Activated T-helper 2 cell treated with anti-CD3 and anti-CD28 coated beads, Interferon-gamma antibody, Interleukin-2, Interleukin-4, amounts not matched to agents 10 μg/mL and 5 μg/mL and 100 μg/mL, durations not matched to agents 14 hours and 24 hours and 36 hours (primary cell): ENCODE measurements at regions not wholly inside any gene's neighbourhood (a gene's known extent, or its start where the extent isn't known, plus 50 kb on each side); places are given as distances from the start of the nearest gene placed in this dataset.
"Not testable (repeated sequence)": the region's sequence is repeated elsewhere in the genome, so short reads cannot be mapped to it uniquely, and the experiment has no call there.

Source experiments
- DNase-seq: peaks from one replicate; pipeline ENCODE4 v3.0.0; 2021; ENCODE audit warnings: low spot score
- H3K27ac Mint-ChIP-seq: one replicate; pipeline ENCODE4 v1.8.0; 2021; ENCODE audit warnings: mixed read lengths
- H3K27me3 Mint-ChIP-seq: one replicate; pipeline ENCODE4 v1.8.0; 2021; ENCODE audit warnings: low read depth, mixed read lengths
- H3K36me3 Mint-ChIP-seq: one replicate; pipeline ENCODE4 v1.8.0; 2021; ENCODE audit warnings: low read depth, mixed read lengths
- H3K4me1 Mint-ChIP-seq: one replicate; pipeline ENCODE4 v1.8.0; 2021; ENCODE audit warnings: low read depth, mixed read lengths
- H3K4me3 Mint-ChIP-seq: one replicate; pipeline ENCODE4 v1.8.0; 2021; ENCODE audit warnings: low read depth, mild to moderate bottlenecking, moderate library complexity, mixed read lengths
- H3K9me3 Mint-ChIP-seq: one replicate; pipeline ENCODE4 v1.8.0; 2021; ENCODE audit warnings: mixed read lengths
- intact Hi-C: fragments of 100-400 bp; cut with micrococcal nuclease; formaldehyde crosslinking; loops from one replicate; pipeline ENCODE4 v1.15.1; 2023

DNA sequence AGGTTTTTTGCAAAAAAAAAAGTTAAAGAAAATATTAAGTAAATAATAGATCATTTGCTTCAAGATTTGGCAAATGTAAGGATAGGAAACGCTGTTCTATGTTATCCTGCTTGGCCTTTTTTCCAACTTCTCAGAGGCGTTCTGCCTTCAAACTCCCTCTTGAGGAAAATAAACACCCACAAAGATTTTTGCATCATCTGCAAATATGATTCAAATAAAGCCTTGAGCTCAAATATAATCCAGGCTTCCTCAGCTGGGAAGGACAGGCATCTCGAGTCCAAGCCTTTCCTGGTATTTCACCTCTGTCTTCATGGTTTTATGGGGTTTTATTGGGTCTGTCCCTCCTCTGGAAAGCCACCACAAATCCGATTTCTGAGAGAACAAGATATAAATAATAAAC lies 67.7 kb upstream of the PTPN1 start:
- Mint-ChIP-seq H3K4me1 (peaks cover 36% of the 10 kb centered on the region), H3K9me3 (no peaks in the 10 kb centered on the region), H3K4me3 (no peak overlapping the region), H3K36me3 (no peaks in the 10 kb centered on the region), H3K27ac (no peak overlapping the region), H3K27me3 (peaks cover 5% of the 10 kb centered on the region)
- intact Hi-C loops = no loop called here
- no peak for DNase-seq

DNA sequence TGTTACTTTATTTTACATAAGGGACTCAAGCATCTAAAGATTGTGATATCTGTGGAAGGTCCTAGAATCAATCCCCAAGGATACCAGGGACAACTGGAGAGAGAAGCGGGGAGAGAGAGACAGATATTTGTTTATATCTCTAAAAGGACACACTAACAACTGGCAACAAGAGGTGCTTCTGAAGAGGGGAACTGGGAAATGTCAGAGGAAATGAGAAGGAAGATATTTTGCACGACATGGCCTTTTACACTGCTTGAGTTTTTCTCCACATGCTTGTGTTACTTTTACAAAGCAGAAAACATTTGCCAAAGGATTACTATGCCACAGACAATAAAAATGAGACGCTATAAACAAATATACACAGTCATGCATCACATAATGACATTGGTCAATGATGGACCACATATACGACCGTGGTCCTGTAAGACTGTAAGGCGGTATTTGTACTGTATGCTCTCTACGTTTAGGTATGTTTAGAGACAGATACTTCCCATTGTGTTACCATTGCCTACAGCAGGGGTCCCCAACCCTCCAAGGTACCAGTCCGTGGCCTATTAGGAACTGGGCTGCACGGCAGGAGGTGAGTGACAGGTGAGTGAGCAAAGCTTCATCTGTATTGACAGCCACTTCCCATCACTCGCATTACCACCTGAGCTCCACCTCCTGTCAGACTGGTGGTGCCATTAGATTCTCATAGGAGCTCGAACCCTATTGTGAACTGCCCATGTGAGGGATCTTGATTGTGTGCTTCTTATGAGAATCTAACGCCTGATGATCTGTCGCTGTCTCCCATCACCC lies 64.6 kb upstream of the PTPN1 start:
- Mint-ChIP-seq H3K27me3 (peaks cover 12% of the 10 kb centered on the region), H3K9me3 (no peaks in the 10 kb centered on the region), H3K36me3 (no peaks in the 10 kb centered on the region), H3K27ac (no peak overlapping the region), H3K4me1 (peaks cover 27% of the 10 kb centered on the region), H3K4me3 (no peak overlapping the region)
- no peak for DNase-seq
- intact Hi-C loops = no loop called here

DNA sequence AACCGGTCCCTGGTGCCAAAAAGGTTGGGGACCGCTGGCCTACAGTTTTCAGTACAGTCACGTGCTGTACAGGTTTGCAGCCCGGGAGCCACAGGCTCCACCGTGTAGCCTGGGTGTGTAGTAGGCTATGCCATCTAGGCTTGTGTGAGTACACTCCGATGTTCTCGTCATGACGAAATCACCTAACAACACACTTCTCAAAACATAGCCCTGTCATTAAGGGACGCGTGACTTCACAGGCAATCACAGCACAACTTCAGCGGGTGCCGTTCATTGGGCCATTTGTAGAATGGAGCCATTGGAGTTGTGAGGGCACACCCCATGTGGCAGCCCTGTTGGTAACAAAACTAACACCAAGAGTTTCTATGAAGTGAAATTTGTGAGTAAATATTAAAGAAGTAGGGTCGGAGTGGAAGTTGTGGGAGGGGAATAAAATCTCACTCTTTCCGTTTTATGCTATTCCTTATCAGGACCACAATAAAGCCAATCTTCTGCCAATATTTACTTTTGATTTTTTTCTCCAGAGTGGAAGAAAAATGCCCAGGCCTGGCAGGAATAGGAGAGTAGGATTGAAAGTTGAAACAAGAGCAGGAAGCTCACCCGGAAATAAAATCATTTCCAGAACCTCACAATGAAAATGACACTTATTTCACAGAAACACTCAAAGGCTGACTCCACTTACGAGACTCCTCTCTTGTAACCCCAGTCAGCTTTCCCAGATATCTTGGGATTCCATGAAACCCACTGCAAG lies 63.7 kb upstream of the PTPN1 start:
- Mint-ChIP-seq H3K9me3 (no peaks in the 10 kb centered on the region), H3K36me3 (no peaks in the 10 kb centered on the region), H3K4me1 (peaks cover 24% of the 10 kb centered on the region), H3K4me3 (no peak overlapping the region), H3K27ac (no peak overlapping the region), H3K27me3 (peaks cover 15% of the 10 kb centered on the region)
- intact Hi-C loops = no loop called here
- DNase-seq = no peak

DNA sequence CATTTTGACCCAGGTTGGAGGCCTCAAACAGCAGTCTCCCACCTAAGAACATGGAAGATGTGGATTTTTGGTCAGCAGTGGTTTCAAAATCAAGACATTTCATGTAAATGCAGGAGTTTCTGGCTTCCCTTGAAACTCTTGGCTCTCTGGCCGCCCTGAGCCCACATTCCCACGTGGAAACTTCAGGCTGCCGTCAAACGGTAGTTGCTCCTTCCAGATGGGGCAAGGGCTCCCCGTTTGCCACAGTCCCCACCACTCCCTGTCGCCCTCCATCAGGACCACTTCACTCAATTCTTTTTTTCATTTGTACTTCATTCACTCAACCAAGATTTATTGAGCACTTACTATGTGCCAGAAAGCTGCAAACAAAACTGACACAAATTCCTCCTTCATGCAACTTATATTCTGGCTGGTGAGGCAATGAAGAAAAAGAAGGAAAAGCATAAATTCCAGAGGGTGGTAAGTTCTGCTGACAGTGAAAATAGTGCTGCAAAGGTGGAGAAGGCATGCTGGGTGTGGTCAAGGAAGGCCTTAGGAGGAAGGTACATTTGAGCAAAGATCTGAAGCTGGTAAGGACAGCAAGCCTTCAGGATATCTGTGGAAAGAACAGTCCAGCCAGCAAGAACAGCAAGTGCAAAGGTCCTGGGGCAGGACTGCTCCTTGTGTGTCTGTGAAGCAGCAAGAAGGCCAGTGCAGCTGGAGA lies 62.9 kb upstream of the PTPN1 start:
- intact Hi-C loops = no loop called here
- no peaks in the 10 kb centered on the region for H3K36me3 Mint-ChIP-seq
- no peaks in the 10 kb centered on the region for H3K9me3 Mint-ChIP-seq
- no peak overlapping the region for H3K27ac Mint-ChIP-seq
- H3K4me3 Mint-ChIP-seq = no peak overlapping the region
- H3K27me3 Mint-ChIP-seq = peaks cover 19% of the 10 kb centered on the region
- DNase-seq = no peak
- peaks cover 24% of the 10 kb centered on the region for H3K4me1 Mint-ChIP-seq

DNA sequence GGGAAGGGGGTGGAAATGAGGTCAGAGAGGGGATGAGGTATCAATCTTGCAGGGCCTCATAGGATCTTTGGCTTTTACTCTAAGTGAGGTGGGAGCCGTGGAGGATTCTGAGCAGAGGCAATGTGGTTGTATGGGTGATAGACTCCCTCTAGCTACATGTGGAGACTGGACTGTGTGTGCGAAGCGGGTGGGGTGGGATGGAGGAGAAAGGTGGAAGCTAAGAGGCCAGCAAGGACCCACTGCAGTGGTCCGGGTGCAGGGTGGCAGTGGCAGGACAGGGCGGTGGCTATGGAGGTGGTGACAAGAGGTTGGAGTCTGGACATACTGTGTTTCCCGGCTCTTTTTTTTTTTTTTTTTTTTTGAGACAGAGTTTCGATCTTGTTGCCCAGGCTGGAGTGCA lies 62.4 kb upstream of the PTPN1 start:
- Mint-ChIP-seq H3K27ac (no peak overlapping the region), H3K4me3 (no peak overlapping the region)
- intact Hi-C loops = no loop called here

DNA sequence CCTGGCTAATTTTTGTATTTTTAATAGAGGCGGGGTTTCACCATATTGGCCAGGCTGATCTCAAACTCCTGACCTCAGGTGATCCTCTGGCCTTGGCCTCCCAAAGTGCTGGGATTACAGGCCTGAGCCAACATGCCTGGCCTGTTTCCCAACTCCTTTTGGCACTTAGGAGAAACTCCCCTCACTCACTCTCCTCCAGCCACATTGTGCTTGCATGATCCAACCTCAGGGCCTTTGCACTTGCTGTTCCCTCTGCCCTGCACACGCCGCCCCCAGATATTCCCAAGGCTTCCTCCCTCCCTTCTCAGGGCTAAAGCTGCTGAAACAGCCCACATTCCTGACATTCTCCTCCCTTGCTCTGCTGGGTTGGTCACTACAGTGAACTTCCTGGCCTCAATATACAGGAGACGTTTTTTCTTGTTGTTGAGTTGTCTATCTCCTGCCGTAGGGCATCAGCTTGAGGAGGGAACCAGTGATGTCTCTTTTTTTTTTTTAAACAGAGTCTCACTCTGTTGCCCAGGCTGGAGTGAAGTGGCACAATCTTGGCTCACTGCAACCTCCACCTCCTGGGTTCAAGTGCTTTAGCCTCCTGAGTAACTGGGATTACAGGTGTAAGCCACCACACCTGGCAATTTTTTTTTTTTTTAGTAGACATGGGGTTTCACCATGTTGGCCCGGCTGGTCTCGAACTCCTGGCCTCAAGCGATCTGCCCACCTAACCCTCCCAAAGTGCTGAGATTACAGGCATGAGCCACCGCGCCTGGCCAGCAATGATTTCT lies 61.4 kb upstream of the PTPN1 start:
- intact Hi-C loops, H3K9me3 Mint-ChIP-seq, H3K4me3 Mint-ChIP-seq: not testable (repeated sequence)

More for the DNA sequence above, 62.4 kb upstream of the PTPN1 start:
- Mint-ChIP-seq H3K9me3 (no peaks in the 10 kb centered on the region), H3K4me1 (peaks cover 24% of the 10 kb centered on the region), H3K36me3 (no peaks in the 10 kb centered on the region), H3K27me3 (peaks cover 19% of the 10 kb centered on the region)
- DNase-seq = no peak

DNA sequence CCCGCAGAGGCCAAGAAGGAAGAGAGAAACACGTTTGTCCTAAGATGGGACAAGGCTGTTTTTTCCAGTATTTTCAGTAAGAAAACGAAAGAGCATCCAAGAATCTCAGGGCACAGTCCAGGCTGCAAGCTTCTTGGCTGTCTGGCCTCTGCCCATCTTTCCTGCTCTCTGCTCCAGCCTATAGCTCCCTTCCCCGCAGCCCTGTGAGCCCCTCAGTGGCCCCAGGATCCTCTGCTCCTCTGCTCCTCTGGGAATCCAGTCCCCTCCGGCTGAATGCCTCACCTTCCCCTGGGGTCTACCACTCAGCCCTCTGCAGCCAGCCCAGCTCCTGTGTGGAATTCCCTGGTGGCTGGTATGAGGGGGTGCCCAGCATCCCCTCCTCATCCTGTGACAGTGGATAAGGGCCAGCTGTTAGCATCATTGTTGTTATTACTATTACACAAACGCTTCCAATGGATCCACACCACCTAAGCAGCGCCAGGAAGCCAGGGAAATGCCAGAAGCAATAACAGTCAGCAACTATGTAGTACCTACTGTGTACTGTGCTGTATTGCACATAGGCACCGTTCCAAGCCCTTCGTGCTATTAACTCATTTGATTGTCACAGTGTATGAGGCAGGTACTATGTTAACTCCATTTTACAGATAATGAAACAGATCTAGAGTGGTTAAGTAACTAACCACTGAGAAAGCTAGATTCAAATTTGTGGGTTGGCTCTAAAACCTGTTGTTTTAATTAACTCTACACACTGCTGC lies 60.3 kb upstream of the PTPN1 start:
- no peaks in the 10 kb centered on the region for H3K36me3 Mint-ChIP-seq
- H3K9me3 Mint-ChIP-seq = no peaks in the 10 kb centered on the region
- intact Hi-C loops = no loop called here
- H3K4me1 Mint-ChIP-seq = peaks cover 27% of the 10 kb centered on the region
- no peak for DNase-seq
- H3K27me3 Mint-ChIP-seq = peaks cover 26% of the 10 kb centered on the region
- H3K4me3 Mint-ChIP-seq = no peak overlapping the region
- no peak overlapping the region for H3K27ac Mint-ChIP-seq

More for the DNA sequence above, 61.4 kb upstream of the PTPN1 start:
- not testable (repeated sequence) for H3K27ac Mint-ChIP-seq, H3K36me3 Mint-ChIP-seq, DNase-seq
- Mint-ChIP-seq H3K4me1 (peaks cover 27% of the 10 kb centered on the region), H3K27me3 (peaks cover 22% of the 10 kb centered on the region)

DNA sequence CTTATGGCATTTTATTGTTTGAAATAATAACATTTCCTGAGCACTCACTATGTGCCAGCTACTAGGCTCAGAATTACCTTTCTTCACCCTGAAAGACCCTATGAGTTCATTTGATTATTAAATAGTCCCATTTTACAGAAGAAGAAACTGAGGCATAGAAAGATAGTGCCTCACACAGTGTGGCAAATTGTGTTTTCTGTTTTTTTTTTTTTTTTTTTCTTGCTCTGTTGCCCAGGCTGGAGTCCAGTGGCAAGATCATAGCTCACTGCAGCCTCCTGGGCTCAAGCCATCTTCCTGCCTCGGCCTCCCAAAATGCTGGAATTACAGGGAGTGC lies 59.7 kb upstream of the PTPN1 start:
- H3K27ac Mint-ChIP-seq = no peak overlapping the region
- no peaks in the 10 kb centered on the region for H3K36me3 Mint-ChIP-seq
- peaks cover 23% of the 10 kb centered on the region for H3K4me1 Mint-ChIP-seq
- no peaks in the 10 kb centered on the region for H3K9me3 Mint-ChIP-seq
- H3K4me3 Mint-ChIP-seq = no peak overlapping the region
- peaks cover 26% of the 10 kb centered on the region for H3K27me3 Mint-ChIP-seq
- intact Hi-C loops = no loop called here
- no peak for DNase-seq

DNA sequence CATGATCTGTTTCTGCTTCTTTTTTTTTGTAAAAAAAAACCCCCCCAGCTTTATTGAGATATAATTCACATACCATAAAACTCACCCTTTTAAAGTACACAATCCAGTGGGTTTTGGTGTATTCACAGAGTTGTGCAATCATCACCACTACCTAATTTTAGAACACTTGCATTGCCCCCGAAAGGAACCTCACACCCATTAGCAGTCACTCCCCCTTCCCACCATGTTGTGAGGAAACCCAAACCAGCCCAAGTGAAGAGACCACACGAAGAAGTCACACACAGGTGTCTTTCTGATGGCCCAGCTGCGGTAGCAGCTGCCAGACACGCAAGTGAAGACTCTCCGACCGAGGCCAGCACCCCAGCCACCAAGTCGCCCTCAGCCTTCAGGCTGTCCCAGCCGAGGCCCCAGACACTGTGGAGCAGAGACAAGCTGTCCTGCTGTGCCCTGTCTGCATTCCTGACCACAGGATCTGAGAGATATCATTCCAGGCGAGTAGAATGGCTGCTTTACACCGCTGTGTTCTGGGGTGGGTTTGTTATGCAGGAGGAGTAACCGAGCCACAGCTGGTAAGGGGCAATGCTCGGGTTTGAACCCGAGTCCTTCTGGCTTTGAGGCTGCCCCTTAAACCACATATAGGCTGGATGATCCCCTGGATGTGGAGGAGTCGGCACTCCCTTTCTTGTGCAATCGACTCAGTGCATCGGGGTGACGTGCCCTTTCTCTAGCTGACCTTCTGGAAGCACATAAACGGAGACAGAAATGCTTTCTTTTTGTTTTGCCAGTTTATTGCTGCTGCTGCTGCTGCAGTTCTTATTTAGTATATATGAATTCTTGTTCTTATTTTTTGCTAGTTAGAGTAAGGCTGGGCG lies 59.1 kb upstream of the PTPN1 start:
- Mint-ChIP-seq H3K27ac (peak overlapping the region; percentile 6), H3K36me3 (no peaks in the 10 kb centered on the region), H3K4me1 (peaks cover 22% of the 10 kb centered on the region), H3K4me3 (peak overlapping the region; percentile 0), H3K27me3 (peaks cover 26% of the 10 kb centered on the region), H3K9me3 (no peaks in the 10 kb centered on the region)
- intact Hi-C loops = no loop called here
- DNase-seq = no peak

DNA sequence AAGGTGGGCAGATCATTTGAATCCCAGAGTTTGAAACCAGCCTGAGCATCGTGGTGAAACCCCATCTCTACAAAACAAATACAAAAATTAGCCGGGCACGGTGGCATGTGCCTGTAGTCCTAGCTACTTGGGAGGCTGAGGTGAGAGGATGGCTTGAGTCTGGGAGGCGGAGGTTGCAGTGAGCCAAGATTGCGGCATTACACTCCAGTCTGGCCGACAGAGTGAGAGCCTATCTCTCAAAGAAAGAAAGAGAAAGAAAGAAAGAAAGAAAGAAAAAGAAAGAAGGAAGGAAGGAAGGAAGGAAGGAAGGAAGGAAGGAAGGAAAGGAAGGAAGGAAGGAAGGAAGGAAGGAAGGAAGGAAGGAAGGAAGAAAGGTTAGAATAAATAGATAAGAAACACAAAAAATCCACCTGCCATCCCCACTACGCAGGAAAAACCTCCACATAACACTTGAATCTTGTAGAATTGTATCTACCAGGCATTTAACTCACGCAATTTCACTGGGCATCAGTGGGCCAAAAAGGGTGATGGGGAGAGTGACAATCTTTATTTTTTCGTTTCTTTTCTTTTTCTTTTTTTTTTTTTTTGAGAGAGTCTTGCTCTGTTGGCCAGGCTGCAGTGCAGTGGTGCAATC lies 58.3 kb upstream of the PTPN1 start:
- H3K27ac Mint-ChIP-seq, H3K36me3 Mint-ChIP-seq, H3K9me3 Mint-ChIP-seq, intact Hi-C loops, H3K4me3 Mint-ChIP-seq, DNase-seq: not testable (repeated sequence)
- H3K27me3 Mint-ChIP-seq = peaks cover 23% of the 10 kb centered on the region
- peaks cover 19% of the 10 kb centered on the region for H3K4me1 Mint-ChIP-seq

DNA sequence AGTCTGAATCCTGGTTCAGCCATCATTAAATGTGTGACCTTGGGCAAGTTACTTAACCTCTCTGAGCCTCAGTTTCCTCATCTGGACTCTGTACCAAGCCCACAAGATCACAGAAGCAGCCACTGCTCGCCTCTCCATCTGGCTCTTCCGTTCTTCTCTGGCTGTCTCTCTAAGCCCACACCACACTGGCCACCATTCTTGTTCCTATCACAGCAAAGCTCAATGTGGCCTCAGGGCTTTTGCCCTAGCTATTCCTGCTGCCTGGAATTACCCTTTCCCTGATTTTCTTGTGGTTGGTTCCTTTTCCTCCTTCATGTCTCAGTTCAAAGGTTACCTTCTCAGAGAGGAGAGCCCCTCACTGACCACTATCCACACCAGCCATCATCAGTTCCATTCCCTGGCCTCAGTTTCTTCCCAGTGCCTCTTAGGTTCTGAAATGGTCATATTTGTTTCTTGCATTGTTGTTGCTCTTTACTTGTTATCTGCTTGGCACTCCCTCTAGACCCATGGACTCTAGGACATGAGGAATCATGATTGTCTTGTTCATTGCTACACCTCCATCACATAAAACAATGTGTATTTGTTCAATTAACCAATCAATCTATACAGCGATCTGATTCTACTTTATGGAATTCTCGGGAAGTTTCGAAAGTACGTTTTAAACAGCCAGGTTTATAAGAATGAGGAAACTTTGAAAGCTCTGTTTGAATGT lies 56.5 kb upstream of the PTPN1 start:
- intact Hi-C loops = no loop called here

More for the DNA sequence above, 56.5 kb upstream of the PTPN1 start:
- no peaks in the 10 kb centered on the region for H3K9me3 Mint-ChIP-seq
- no peak overlapping the region for H3K4me3 Mint-ChIP-seq
- no peak overlapping the region for H3K27ac Mint-ChIP-seq
- H3K27me3 Mint-ChIP-seq = peaks cover 17% of the 10 kb centered on the region
- H3K36me3 Mint-ChIP-seq = no peaks in the 10 kb centered on the region
- no peak for DNase-seq
- peaks cover 19% of the 10 kb centered on the region for H3K4me1 Mint-ChIP-seq
